Right lobe of liver (tissue), 4 donors: ENCODE measurements at regions not wholly inside any gene's neighbourhood (a gene's known extent, or its start where the extent isn't known, plus 50 kb on each side); places are given as distances from the start of the nearest gene placed in this dataset.

ENCODE experiments used
- POLR2A ChIP-seq: fragments of 450-650 bp; IDR thresholded peaks from one replicate; pipeline ENCODE4 v1.6.1; 2017; ENCODE audit warnings: antibody characterized with exemption, mild to moderate bottlenecking
- TF ChIP-seq, protein P1 (sequence below), 4 donors: fragments of 200-600 bp in 3 of 4; fragments of 450-650 bp in 1 of 4; IDR thresholded peaks; one replicate each; pipeline versions ENCODE4 v1.5.1 to v1.8.0; 2016 to 2022; ENCODE audit warnings: antibody characterized with exemption in 4 of 4, mild to moderate bottlenecking in 2 of 4
- donor health status: DM: no; HTN: no; CAD: no.
- donor health status: DM: no; HTN: no; CAD: no.
- donor health status: DM: no; HTN: yes; CAD: no.

DNA sequence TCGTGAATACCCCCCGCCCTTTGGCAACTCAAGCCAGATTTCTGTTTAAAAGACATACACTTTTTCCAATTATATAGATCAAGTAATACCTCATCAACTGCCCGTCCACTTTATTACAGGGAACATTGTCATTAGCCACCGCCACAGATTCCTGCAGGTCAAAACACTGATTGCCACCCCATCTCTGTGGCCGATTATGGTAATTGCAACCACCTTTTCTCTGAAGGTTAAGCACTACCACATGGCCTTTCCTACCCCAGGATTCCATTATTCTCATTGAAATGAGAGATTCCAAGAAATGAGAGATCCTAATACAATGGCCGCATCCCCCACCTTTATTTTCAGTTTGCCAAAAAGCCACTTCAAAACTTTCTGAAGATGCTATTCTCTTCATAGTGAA lies 478.8 kb upstream of the HSF2 start:
- TF ChIP-seq, protein P1, sequence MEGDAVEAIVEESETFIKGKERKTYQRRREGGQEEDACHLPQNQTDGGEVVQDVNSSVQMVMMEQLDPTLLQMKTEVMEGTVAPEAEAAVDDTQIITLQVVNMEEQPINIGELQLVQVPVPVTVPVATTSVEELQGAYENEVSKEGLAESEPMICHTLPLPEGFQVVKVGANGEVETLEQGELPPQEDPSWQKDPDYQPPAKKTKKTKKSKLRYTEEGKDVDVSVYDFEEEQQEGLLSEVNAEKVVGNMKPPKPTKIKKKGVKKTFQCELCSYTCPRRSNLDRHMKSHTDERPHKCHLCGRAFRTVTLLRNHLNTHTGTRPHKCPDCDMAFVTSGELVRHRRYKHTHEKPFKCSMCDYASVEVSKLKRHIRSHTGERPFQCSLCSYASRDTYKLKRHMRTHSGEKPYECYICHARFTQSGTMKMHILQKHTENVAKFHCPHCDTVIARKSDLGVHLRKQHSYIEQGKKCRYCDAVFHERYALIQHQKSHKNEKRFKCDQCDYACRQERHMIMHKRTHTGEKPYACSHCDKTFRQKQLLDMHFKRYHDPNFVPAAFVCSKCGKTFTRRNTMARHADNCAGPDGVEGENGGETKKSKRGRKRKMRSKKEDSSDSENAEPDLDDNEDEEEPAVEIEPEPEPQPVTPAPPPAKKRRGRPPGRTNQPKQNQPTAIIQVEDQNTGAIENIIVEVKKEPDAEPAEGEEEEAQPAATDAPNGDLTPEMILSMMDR (IDR thresholded peaks at IDR 0.05), result no peak
- no peak for TF ChIP-seq POLR2A
